Activated T-cell treated with anti-CD3 and anti-CD28 coated beads for 48 hours (primary cell): ENCODE measurements at regions not wholly inside any gene's neighbourhood (a gene's known extent, or its start where the extent isn't known, plus 50 kb on each side); places are given as distances from the start of the nearest gene placed in this dataset.
"Not testable (repeated sequence)": the region's sequence is repeated elsewhere in the genome, so short reads cannot be mapped to it uniquely, and the experiment has no call there.

Experiments used
- DNase-seq: peaks from one replicate; pipeline ENCODE4 v3.0.0-alpha.2; 2020; ENCODE audit warnings: low read depth

- not testable (repeated sequence) for DNase-seq
Measured at GRCh38 chr13:18824678-18825077, 356.9 kb downstream of the TUBA3C start.

- DNase-seq = not testable (repeated sequence)
Measured at GRCh38 chr13:18822655-18823639, 358.7 kb downstream of the TUBA3C start.

- not testable (repeated sequence) for DNase-seq
Measured at GRCh38 chr13:18773988-18774387, 407.6 kb downstream of the TUBA3C start.

- DNase-seq = not testable (repeated sequence)
Measured at GRCh38 chr13:18741696-18742095, 439.9 kb downstream of the TUBA3C start.

GRCh38 chr13:18739310-18739709 is 442.3 kb downstream of the TUBA3C start:
- DNase-seq = no peak

- DNase-seq = not testable (repeated sequence)
Measured at GRCh38 chr13:18738086-18738485, 443.5 kb downstream of the TUBA3C start.

- not testable (repeated sequence) for DNase-seq
Measured at GRCh38 chr13:18727138-18727537, 454.5 kb downstream of the TUBA3C start.

GRCh38 chr13:18726524-18726923 is 455.1 kb downstream of the TUBA3C start:
- not testable (repeated sequence) for DNase-seq

- not testable (repeated sequence) for DNase-seq
Measured at GRCh38 chr13:18725242-18725822, 456.3 kb downstream of the TUBA3C start.

- DNase-seq = no peak
Measured at GRCh38 chr13:18714889-18715288, 466.7 kb downstream of the TUBA3C start.

- DNase-seq = not testable (repeated sequence)
Measured at GRCh38 chr13:18710673-18711072, 471.0 kb downstream of the TUBA3C start.

GRCh38 chr13:18706538-18706937 is 475.1 kb downstream of the TUBA3C start:
- not testable (repeated sequence) for DNase-seq

- DNase-seq = not testable (repeated sequence)
Measured at GRCh38 chr13:18702464-18703247, 479.0 kb downstream of the TUBA3C start.

GRCh38 chr13:18698332-18698731 is 483.3 kb downstream of the TUBA3C start:
- DNase-seq = not testable (repeated sequence)

- not testable (repeated sequence) for DNase-seq
Measured at GRCh38 chr13:18697851-18698250, 483.8 kb downstream of the TUBA3C start.

- not testable (repeated sequence) for DNase-seq
Measured at GRCh38 chr13:18697221-18697620, 484.4 kb downstream of the TUBA3C start.

- DNase-seq = not testable (repeated sequence)
Measured at GRCh38 chr13:18677403-18677802, 504.2 kb downstream of the TUBA3C start.

- DNase-seq = not testable (repeated sequence)
Measured at GRCh38 chr13:18675268-18675667, 506.4 kb downstream of the TUBA3C start.

- DNase-seq = not testable (repeated sequence)
Measured at GRCh38 chr13:18673794-18674193, 507.8 kb downstream of the TUBA3C start.

- DNase-seq = not testable (repeated sequence)
Measured at GRCh38 chr13:18666585-18666984, 515.0 kb downstream of the TUBA3C start.

GRCh38 chr13:18665716-18666115 is 515.9 kb downstream of the TUBA3C start:
- not testable (repeated sequence) for DNase-seq

GRCh38 chr13:18665124-18665523 is 516.5 kb downstream of the TUBA3C start:
- not testable (repeated sequence) for DNase-seq
